Fibroblast of upper back skin (primary cell): ENCODE measurements at regions not wholly inside any gene's neighbourhood (a gene's known extent, or its start where the extent isn't known, plus 50 kb on each side); places are given as distances from the start of the nearest gene placed in this dataset.
A peak's percentile ranks its signal among the peaks of the same experiment; 100 is the strongest.
"Not testable (repeated sequence)": the region's sequence is repeated elsewhere in the genome, so short reads cannot be mapped to it uniquely, and the experiment has no call there.

ENCODE experiments used
- DNase-seq: peaks from one replicate; pipeline ENCODE4 v3.0.0-alpha.2; 2013

DNA sequence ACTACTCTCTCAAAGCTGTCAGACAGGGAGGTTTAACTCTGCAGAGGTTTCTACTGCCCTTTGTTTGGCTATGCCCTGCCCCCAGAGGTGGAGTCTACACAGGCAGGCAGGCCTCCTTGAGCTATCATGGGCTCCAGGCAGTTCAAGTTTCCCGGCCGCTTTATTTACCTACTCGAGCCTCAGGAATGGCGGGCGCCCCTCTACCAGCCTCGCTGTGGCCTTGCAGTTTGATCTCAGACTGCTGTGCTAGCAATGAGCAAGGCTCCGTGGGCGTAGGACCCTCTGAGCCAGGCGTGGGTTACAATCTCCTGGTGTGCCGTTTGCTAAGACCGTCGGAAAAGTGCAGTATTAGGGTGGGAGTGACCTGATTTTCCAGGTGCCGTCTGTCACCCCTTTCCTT, 124.3 kb downstream of the PTCHD1 start:
- DNase-seq = not testable (repeated sequence)

GRCh38 chrX:23465105-23465791, 130.6 kb downstream of the PTCHD1 start:
- no peak for DNase-seq

DNA sequence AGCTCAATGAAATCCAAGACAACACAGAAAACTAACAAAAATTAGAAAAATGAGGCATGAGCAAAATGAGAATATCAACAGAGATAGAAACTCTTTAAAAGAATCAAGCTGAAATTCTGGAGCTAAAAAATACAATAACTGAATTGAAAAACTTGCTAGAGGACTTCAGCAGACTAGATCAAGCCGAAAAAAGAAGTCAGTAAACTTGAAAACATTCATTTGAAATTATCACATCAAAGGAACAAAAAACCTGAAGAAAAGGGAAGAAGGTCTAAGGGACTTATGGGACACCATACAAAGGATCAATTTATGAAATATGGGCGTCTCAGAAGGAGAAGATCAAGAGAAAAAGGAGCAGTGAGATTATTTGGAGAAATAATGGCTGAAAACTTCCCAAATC, 131.3 kb downstream of the PTCHD1 start:
- no peak for DNase-seq

DNA sequence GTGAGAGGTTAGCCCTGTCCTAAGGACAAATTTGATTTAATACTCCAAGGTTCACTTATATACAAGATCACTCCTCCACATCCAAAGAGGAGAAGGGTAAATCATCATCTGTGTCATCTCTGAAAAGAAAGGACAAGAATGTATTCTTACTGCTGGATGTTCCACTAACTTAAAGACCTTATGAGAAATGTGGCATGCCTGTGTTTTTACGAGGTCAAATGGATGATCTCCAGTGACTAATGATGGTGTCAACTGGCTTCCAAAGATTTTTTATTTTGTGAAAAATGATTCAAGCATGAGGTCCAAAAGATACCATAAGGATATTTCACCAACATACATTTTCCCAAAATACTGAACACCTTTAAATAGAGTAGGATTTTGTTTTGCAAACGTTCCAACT, 143.4 kb downstream of the PTCHD1 start:
- peak; percentile 7 for DNase-seq

- no peak for DNase-seq
These were observed 143.9 kb downstream of the PTCHD1 start for GRCh38 chrX:23478561-23478960.

- DNase-seq = no peak
These were observed 147.9 kb downstream of the PTCHD1 start for GRCh38 chrX:23482561-23482960.

GRCh38 chrX:23483396-23483795, 148.7 kb downstream of the PTCHD1 start:
- no peak for DNase-seq

GRCh38 chrX:23493941-23494374, 159.3 kb downstream of the PTCHD1 start:
- peak; percentile 9 for DNase-seq

GRCh38 chrX:23494741-23495140, 160.1 kb downstream of the PTCHD1 start:
- DNase-seq = no peak

DNA sequence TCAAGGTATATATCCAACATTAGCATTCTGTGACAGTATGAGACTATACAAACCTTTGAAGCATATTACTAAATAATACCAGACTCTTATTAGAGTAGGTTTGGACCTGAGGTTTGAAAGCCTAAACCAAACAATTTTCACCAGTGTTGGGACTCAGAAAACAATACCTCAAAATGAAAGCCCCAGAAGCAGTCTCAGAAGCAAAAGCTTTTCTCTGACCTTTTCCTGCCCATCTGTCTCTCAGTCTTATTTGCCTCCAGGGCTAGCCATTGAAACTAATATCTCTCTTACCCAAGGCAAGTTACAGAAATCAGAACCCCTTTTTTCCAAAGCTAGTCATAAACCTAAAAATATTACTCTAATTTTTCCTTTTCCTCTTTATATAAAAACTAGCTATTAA, 163.3 kb downstream of the PTCHD1 start:
- no peak for DNase-seq

GRCh38 chrX:23501974-23502373, 165.3 kb upstream of the PRDX4 start:
- DNase-seq = no peak

- peak; percentile 87 for DNase-seq
These were observed 163.3 kb upstream of the PRDX4 start for GRCh38 chrX:23503835-23504539.

DNA sequence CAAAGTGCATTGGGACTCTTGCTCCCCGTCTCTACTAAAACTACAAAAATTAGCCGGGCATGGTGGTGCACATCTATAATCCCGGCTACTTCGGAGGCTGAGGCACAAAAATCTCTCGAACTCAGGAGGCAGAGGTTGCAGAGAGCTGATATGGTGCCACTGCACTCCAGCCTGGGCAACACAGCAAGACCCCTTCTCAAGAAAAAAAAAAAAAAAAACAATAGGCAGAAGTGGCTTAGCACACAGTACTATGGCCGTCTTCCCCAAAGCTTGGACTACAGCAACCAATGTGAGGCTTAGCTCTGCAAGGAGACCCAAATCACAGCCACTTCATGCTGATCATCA, 162.8 kb upstream of the PRDX4 start:
- no peak for DNase-seq

DNA sequence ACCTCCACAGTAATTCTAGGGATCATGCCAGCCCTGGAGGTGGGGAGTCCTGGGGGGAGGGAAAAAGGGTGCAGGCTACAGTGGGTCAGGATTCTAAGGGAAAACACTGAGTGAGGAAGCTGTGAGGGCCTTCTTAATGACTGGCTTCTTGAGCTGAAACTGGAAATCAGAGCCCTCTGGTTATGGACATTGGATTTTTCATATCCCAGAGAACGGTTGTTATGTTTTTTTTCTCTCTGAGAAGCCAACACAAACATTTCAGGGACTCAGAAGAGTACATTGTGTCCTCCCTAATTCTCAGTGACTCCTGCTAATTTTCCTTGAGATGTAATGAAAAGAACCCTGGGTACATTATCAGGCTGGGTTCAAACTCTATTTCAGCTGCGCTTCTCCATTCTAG, 162.4 kb upstream of the PRDX4 start:
- DNase-seq = no peak

GRCh38 chrX:23505531-23506303, 161.6 kb upstream of the PRDX4 start:
- DNase-seq = no peak

- no peak for DNase-seq
These were observed 158.0 kb upstream of the PRDX4 start for GRCh38 chrX:23509256-23509655.

- no peak for DNase-seq
These were observed 155.5 kb upstream of the PRDX4 start for GRCh38 chrX:23511793-23512192.

- DNase-seq = peak; percentile 4
These were observed 154.2 kb upstream of the PRDX4 start for GRCh38 chrX:23513121-23513520.

DNA sequence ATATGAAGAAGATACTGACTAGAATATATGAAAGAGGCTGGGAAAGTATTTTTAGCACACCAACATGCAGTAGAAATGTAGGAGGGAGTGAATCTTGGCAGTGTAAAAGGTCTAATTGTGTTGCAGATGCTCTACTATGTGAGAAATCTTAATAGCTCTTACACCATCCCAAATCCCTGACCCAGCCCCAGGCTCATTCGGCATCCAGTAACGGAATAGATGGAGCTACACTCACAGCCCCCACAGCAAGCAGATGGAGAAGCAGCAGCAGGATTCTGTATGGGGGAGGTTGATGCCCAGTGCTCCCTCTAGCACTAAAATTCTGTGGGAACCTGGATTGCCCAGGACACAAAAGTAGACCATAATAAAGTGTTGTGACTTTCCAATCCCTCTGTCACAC, 153.2 kb upstream of the PRDX4 start:
- no peak for DNase-seq

- no peak for DNase-seq
These were observed 152.3 kb upstream of the PRDX4 start for GRCh38 chrX:23515028-23515427.

GRCh38 chrX:23523026-23523657, 144.2 kb upstream of the PRDX4 start:
- DNase-seq = not testable (repeated sequence)

DNA sequence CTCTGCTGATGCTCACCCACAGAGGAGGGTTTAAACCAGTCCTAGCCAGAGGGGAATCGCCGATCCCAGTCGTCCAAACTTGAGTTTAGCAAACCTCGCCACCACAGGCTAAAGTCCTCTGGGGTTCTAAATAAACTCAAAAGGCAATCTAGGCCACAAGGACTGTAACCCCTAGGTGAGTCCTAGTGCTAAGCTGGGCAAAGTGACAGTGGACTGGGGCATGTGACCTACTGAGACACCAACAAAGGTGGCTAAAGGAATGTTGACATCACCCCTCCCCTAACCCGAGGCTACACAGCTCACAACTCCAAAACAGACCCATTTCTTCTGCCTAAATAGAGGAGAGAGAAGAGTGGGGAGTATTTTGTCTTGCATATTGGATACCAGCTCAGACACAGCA, 142.8 kb upstream of the PRDX4 start:
- DNase-seq = no peak

DNA sequence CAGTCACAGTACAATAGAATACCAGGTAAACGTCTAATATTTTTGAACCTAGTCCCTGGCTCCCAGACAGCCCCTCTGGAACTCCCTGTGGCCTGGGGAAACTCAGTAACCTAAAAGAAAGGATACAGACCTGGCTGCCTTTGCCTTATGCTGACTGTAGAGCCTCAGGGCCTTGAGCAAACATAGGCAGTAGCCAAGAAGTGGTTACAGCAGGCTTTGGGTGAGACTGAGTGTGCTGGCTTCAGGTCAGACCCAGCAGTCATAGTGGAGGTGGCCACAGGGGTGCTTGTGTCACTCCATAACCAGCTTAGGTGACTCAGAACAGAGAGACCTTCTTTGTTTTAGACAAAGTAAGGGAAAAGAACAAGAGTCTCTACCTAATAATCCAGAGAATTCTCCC, 141.8 kb upstream of the PRDX4 start:
- DNase-seq = no peak

DNA sequence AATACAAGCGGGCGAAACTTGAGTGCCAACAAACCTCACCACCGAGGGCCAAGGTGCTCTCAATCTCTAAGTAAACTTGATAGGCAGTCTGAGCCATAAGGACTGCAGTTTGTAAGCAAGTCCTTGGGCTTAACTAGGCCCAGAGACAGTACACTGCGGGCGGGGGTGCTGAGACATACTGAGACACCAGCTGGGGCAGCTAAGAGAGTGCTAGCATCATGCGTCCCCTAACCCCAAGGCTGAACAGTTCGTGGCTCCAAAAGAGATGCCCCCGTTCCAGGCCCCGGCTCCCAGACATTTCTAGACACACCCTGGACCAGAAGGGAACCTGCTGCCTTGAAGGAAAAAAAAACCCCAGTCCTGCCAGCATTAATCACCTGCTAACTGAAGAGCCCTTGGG, 126.8 kb upstream of the PRDX4 start:
- no peak for DNase-seq
